ENCODE measurements at regions not wholly inside any gene's neighbourhood (a gene's known extent, or its start where the extent isn't known, plus 50 kb on each side); places are given as distances from the start of the nearest gene placed in this dataset.
A peak's percentile ranks its signal among the peaks of the same experiment; 100 is the strongest.

DNA sequence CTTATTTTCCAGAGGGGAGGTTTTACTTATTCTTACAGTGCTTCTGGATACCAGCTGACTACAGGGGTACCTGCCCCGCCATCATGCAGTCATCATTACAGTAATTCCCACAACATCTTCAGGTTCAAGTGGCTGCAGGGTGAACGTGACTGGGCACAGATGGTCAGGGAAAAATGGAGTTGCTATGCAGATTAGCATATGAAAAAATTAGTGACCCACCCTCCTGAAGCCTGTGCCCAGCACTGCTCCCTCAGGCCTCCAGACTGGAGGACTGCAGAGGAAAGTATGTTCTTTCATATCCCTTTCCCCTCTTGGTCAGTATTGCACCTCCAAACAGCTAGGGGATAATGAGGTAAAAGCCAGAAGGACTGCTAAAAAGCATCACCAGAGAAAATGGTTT lies 937.9 kb downstream of the TUSC7 start:
- DNase-seq, result no peak
- H3K36me3 Mint-ChIP-seq (ENCODE audit: low read depth), result no peaks in the 10 kb centered on the region
- H3K27ac Mint-ChIP-seq, result no peak overlapping the region
- H3K27me3 Mint-ChIP-seq (ENCODE audit: low read depth, poor library complexity), result no peaks in the 10 kb centered on the region
- H3K9me3 Mint-ChIP-seq, result peaks cover 5% of the 10 kb centered on the region
- peaks cover 24% of the 10 kb centered on the region for H3K4me1 Mint-ChIP-seq
- no peak overlapping the region for H3K4me3 Mint-ChIP-seq
- no peak for TF ChIP-seq CTCF (IDR thresholded peaks at IDR 0.05)

- Mint-ChIP-seq H3K36me3 (ENCODE audit: low read depth) (no peaks in the 10 kb centered on the region), H3K4me1 (peaks cover 24% of the 10 kb centered on the region), H3K27ac (no peak overlapping the region), H3K4me3 (peak overlapping the region; percentile 15), H3K9me3 (peaks cover 5% of the 10 kb centered on the region), H3K27me3 (ENCODE audit: low read depth, poor library complexity) (no peaks in the 10 kb centered on the region)
- no peak for DNase-seq
- no peak for TF ChIP-seq CTCF (IDR thresholded peaks at IDR 0.05)
Observed at GRCh38 chr3:117651246-117651645, 941.7 kb downstream of the TUSC7 start.

GRCh38 chr3:117656391-117656790 lies 946.8 kb downstream of the TUSC7 start:
- Mint-ChIP-seq H3K4me3 (no peak overlapping the region), H3K27ac (no peak overlapping the region), H3K27me3 (ENCODE audit: low read depth, poor library complexity) (peaks cover 4% of the 10 kb centered on the region), H3K36me3 (ENCODE audit: low read depth) (no peaks in the 10 kb centered on the region), H3K9me3 (peaks cover 5% of the 10 kb centered on the region), H3K4me1 (peaks cover 20% of the 10 kb centered on the region)
- no peak for DNase-seq
- TF ChIP-seq CTCF (IDR thresholded peaks at IDR 0.05), result no peak

DNA sequence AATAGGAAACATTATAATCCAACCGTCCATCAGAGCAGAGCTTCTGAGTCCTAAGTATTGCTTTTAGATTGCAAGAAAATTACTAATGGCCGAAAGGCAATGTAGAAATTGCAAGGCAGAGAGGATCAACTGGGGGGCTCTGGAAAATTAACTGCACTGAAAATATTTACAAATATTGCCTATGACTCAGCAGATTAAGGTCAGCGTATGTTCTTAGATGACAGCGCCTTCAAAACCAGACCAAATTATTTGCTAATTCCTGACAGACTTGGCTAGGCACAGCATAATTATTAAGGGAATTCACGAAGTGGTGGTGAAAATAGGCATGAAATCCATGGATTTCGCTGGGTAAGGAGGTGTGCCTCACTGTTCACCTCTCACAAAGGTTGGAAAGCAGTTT lies 947.7 kb downstream of the TUSC7 start:
- TF ChIP-seq CTCF (IDR thresholded peaks at IDR 0.05), result no peak
- no peaks in the 10 kb centered on the region for H3K36me3 Mint-ChIP-seq (ENCODE audit: low read depth)
- H3K4me3 Mint-ChIP-seq, result no peak overlapping the region
- no peak for DNase-seq
- no peak overlapping the region for H3K27ac Mint-ChIP-seq
- H3K4me1 Mint-ChIP-seq, result peaks cover 17% of the 10 kb centered on the region
- H3K27me3 Mint-ChIP-seq (ENCODE audit: low read depth, poor library complexity), result peaks cover 4% of the 10 kb centered on the region
- no peaks in the 10 kb centered on the region for H3K9me3 Mint-ChIP-seq

GRCh38 chr3:117660941-117661817 lies 951.6 kb downstream of the TUSC7 start:
- H3K4me3 Mint-ChIP-seq, result no peak overlapping the region
- H3K27me3 Mint-ChIP-seq (ENCODE audit: low read depth, poor library complexity), result peaks cover 4% of the 10 kb centered on the region
- TF ChIP-seq CTCF (IDR thresholded peaks at IDR 0.05), result no peak
- no peak for DNase-seq
- peak overlapping the region; percentile 43 for H3K27ac Mint-ChIP-seq
- H3K9me3 Mint-ChIP-seq, result no peaks in the 10 kb centered on the region
- H3K36me3 Mint-ChIP-seq (ENCODE audit: low read depth), result no peaks in the 10 kb centered on the region
- H3K4me1 Mint-ChIP-seq, result peaks cover 45% of the 10 kb centered on the region

DNA sequence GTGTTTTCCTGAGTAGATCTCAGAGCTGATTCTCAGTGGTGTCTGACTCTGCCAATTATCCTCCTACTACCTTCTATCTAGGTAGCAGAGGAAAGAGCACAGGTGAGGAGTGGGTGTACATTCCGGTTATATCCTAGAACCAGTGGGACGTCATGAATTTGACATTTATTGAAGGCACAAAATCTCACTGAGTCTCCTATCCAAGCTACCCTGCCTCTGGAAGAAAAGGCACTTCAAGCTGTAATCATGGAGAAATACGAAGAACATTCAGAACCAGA lies 952.2 kb downstream of the TUSC7 start:
- peaks cover 51% of the 10 kb centered on the region for H3K4me1 Mint-ChIP-seq
- peak overlapping the region; percentile 43 for H3K27ac Mint-ChIP-seq
- H3K27me3 Mint-ChIP-seq (ENCODE audit: low read depth, poor library complexity), result peaks cover 4% of the 10 kb centered on the region
- no peak for DNase-seq
- no peaks in the 10 kb centered on the region for H3K9me3 Mint-ChIP-seq
- TF ChIP-seq CTCF (IDR thresholded peaks at IDR 0.05), result no peak
- H3K36me3 Mint-ChIP-seq (ENCODE audit: low read depth), result no peaks in the 10 kb centered on the region
- H3K4me3 Mint-ChIP-seq, result no peak overlapping the region

Data from nephron progenitor cell (in vitro differentiated cells).